WTC11 (cell line): ENCODE measurements at regions not wholly inside any gene's neighbourhood (a gene's known extent, or its start where the extent isn't known, plus 50 kb on each side); places are given as distances from the start of the nearest gene placed in this dataset.

Experiments
- ATAC-seq: fragments of 200-7000 bp; cut with Tn5 transposase; 2 replicates; pipeline ENCODE4 v1.10.0; 2021; ENCODE audit warnings: mild to moderate bottlenecking, moderate library complexity
- CTCF ChIA-PET: fragments of 300-600 bp; sonication (Branson Sonifier 250); formaldehyde crosslinking; loops from one replicate; lab custom pipeline; 2021; ENCODE audit warnings: antibody characterized with exemption; lab: Charles Lee
- POLR2A ChIA-PET: fragments of 350-600 bp; sonication (Branson Sonifier 250); formaldehyde crosslinking; loops from one replicate; lab custom pipeline; 2021; ENCODE audit warnings: antibody characterized with exemption; lab: Charles Lee
- DNase-seq: peaks from one replicate; pipeline ENCODE4 v3.0.0; 2021; ENCODE audit warnings: low spot score
- H3K27ac Mint-ChIP-seq: 2 replicates; pipeline ENCODE4 v1.8.0; 2021; ENCODE audit warnings: mixed read lengths
- H3K27me3 Mint-ChIP-seq: 2 replicates; pipeline ENCODE4 v1.8.0; 2021; ENCODE audit warnings: low read depth, mild to moderate bottlenecking, moderate library complexity, mixed read lengths
- H3K36me3 Mint-ChIP-seq: 2 replicates; pipeline ENCODE4 v1.8.0; 2021; ENCODE audit warnings: mixed read lengths
- H3K4me1 Mint-ChIP-seq: 2 replicates; pipeline ENCODE4 v1.8.0; 2022; ENCODE audit warnings: mixed read lengths
- H3K4me3 Mint-ChIP-seq: 2 replicates; pipeline ENCODE4 v1.8.0; 2021; ENCODE audit warnings: mild to moderate bottlenecking, moderate library complexity, mixed read lengths
- H3K9me3 Mint-ChIP-seq: 2 replicates; pipeline ENCODE4 v1.8.0; 2021; ENCODE audit warnings: mixed read lengths
- ATF1 ChIP-seq: sonication (generic); formaldehyde crosslinking; IDR thresholded peaks from 2 replicates; pipeline ENCODE4 v1.8.1; 2023; ENCODE audit warnings: mild to moderate bottlenecking, moderate library complexity, missing genetic modification reagents
- ATF2 ChIP-seq: sonication (generic); formaldehyde crosslinking; IDR thresholded peaks from 2 replicates; pipeline ENCODE4 v1.8.1; 2022; ENCODE audit warnings: low read depth, missing genetic modification reagents, borderline replicate concordance
- CBFB ChIP-seq: sonication (generic); formaldehyde crosslinking; IDR thresholded peaks from 2 replicates; pipeline ENCODE4 v1.8.1; 2022; ENCODE audit warnings: mild to moderate bottlenecking, low read depth, missing genetic modification reagents
- CDX4 ChIP-seq: fragments of 250-450 bp; sonication (Bioruptor Pico); IDR thresholded peaks from 2 replicates; pipeline ENCODE4 v1.9.0; 2021; ENCODE audit warnings: moderate library complexity, mild to moderate bottlenecking, inconsistent platforms, borderline replicate concordance
- E2F1 ChIP-seq: sonication (generic); formaldehyde crosslinking; IDR thresholded peaks from 2 replicates; pipeline ENCODE4 v1.8.0; 2022; ENCODE audit warnings: mild to moderate bottlenecking, missing genetic modification reagents
- FOXK1 ChIP-seq: sonication (generic); formaldehyde crosslinking; IDR thresholded peaks from 2 replicates; pipeline ENCODE4 v1.8.0; 2022; ENCODE audit warnings: mild to moderate bottlenecking, moderate library complexity, missing genetic modification reagents
- GTF2I ChIP-seq: fragments of 250-450 bp; sonication (Bioruptor Pico); conservative IDR thresholded peaks from 2 replicates; pipeline ENCODE4 v1.4.0; 2021; ENCODE audit warnings: mild to moderate bottlenecking
- IRF2 ChIP-seq: sonication (generic); formaldehyde crosslinking; IDR thresholded peaks from 2 replicates; pipeline ENCODE4 v1.8.0; 2022; ENCODE audit warnings: low read depth, missing genetic modification reagents, borderline replicate concordance
- JUN ChIP-seq: sonication (generic); formaldehyde crosslinking; IDR thresholded peaks from 2 replicates; pipeline ENCODE4 v1.8.0; 2023; ENCODE audit warnings: mild to moderate bottlenecking, missing genetic modification reagents
- MYBL2 ChIP-seq: sonication (generic); formaldehyde crosslinking; IDR thresholded peaks from 2 replicates; pipeline ENCODE4 v1.8.1; 2023; ENCODE audit warnings: mild to moderate bottlenecking, moderate library complexity, missing genetic modification reagents
- NR2C2 ChIP-seq: sonication (generic); formaldehyde crosslinking; IDR thresholded peaks from 2 replicates; pipeline ENCODE4 v1.8.0; 2022; ENCODE audit warnings: mild to moderate bottlenecking, missing genetic modification reagents
- NR3C1 ChIP-seq: sonication (generic); formaldehyde crosslinking; conservative IDR thresholded peaks from 2 replicates; pipeline ENCODE4 v1.8.1; 2023; ENCODE audit warnings: low read depth, mild to moderate bottlenecking, missing genetic modification reagents
- RELA ChIP-seq: sonication (generic); formaldehyde crosslinking; IDR thresholded peaks from 2 replicates; pipeline ENCODE4 v1.8.1; 2022; ENCODE audit warnings: missing genetic modification reagents, mild to moderate bottlenecking, borderline replicate concordance
- RORB ChIP-seq: fragments of 250-450 bp; sonication (Bioruptor Pico); IDR thresholded peaks from 2 replicates; pipeline ENCODE4 v1.9.0; 2021; ENCODE audit warnings: mild to moderate bottlenecking
- TEAD1 ChIP-seq: sonication (generic); formaldehyde crosslinking; IDR thresholded peaks from 2 replicates; pipeline ENCODE4 v1.8.0; 2022; ENCODE audit warnings: mild to moderate bottlenecking, missing genetic modification reagents
- ZNF219 ChIP-seq: sonication (generic); formaldehyde crosslinking; IDR thresholded peaks from 2 replicates; pipeline ENCODE4 v1.8.0; 2023; ENCODE audit warnings: missing genetic modification reagents, mild to moderate bottlenecking, borderline replicate concordance
- ZNF232 ChIP-seq: sonication (generic); formaldehyde crosslinking; IDR thresholded peaks from 2 replicates; pipeline ENCODE4 v1.8.0; 2022; ENCODE audit warnings: mild to moderate bottlenecking, missing genetic modification reagents
- ZNF263 ChIP-seq: sonication (generic); formaldehyde crosslinking; IDR thresholded peaks from 2 replicates; pipeline ENCODE4 v1.8.1; 2022; ENCODE audit warnings: low read depth, mild to moderate bottlenecking, moderate library complexity, missing genetic modification reagents
- ZNF317 ChIP-seq: sonication (generic); formaldehyde crosslinking; IDR thresholded peaks from 2 replicates; pipeline ENCODE4 v1.8.1; 2023; ENCODE audit warnings: low read depth, mild to moderate bottlenecking, moderate library complexity, missing genetic modification reagents, borderline replicate concordance
- TF ChIP-seq, protein P1 (sequence below): sonication (generic); formaldehyde crosslinking; IDR thresholded peaks from 2 replicates; pipeline ENCODE4 v1.8.0; 2022; ENCODE audit warnings: mild to moderate bottlenecking, missing genetic modification reagents
- TF ChIP-seq, protein P2 (sequence below): fragments of 250-450 bp; sonication (Bioruptor Pico); IDR thresholded peaks from 2 replicates; pipeline ENCODE4 v1.9.0; 2021; ENCODE audit warnings: mild to moderate bottlenecking, borderline replicate concordance
- TF ChIP-seq, protein P3 (sequence below): fragments of 250-450 bp; sonication (Bioruptor Pico); IDR thresholded peaks from 2 replicates; pipeline ENCODE4 v1.9.0; 2021; ENCODE audit warnings: mild to moderate bottlenecking
- TF ChIP-seq, protein P4 (sequence below): sonication (generic); formaldehyde crosslinking; conservative IDR thresholded peaks from 2 replicates; pipeline ENCODE4 v1.8.1; 2022; ENCODE audit warnings: mild to moderate bottlenecking, missing genetic modification reagents

DNA sequence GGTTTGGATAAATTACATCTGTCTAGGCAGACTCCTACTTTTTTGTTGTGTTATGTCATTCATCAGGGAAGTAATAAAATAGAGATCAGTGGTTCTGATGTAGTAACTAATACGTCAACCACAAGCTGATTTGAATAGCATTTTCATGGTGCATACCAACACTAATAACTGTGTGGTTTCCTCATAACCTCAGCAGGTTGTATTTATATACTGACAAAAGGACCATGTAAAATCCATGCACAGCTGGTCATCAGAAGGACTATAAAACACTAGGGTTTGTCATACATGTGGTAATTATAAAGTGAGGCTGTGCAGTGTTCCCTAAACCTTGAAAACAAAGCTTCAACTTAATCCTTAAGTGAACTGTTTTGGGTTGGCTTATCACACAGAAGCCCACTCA is 216.8 kb upstream of the RBMS3 start:
- Mint-ChIP-seq H3K9me3 (peaks cover 18% of the 10 kb centered on the region), H3K27ac (no peak overlapping the region), H3K4me1 (peaks cover 4% of the 10 kb centered on the region), H3K27me3 (no peaks in the 10 kb centered on the region), H3K36me3 (no peaks in the 10 kb centered on the region), H3K4me3 (no peak overlapping the region)
- no peak for ATAC-seq
- DNase-seq, result no peak
- POLR2A ChIA-PET, result no interaction called here
- no peak for TF ChIP-seq JUN (CRISPR knock-in tag)
- no peak for TF ChIP-seq ZNF219 (CRISPR knock-in tag)
- no peak for TF ChIP-seq ZNF263 (CRISPR knock-in tag)
- TF ChIP-seq, protein P1, sequence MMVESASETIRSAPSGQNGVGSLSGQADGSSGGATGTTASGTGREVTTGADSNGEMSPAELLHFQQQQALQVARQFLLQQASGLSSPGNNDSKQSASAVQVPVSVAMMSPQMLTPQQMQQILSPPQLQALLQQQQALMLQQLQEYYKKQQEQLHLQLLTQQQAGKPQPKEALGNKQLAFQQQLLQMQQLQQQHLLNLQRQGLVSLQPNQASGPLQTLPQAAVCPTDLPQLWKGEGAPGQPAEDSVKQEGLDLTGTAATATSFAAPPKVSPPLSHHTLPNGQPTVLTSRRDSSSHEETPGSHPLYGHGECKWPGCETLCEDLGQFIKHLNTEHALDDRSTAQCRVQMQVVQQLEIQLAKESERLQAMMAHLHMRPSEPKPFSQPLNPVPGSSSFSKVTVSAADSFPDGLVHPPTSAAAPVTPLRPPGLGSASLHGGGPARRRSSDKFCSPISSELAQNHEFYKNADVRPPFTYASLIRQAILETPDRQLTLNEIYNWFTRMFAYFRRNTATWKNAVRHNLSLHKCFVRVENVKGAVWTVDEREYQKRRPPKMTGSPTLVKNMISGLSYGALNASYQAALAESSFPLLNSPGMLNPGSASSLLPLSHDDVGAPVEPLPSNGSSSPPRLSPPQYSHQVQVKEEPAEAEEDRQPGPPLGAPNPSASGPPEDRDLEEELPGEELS (CRISPR knock-in tag), result no peak
- no peak for TF ChIP-seq RELA
- TF ChIP-seq ZNF232 (CRISPR knock-in tag), result no peak
- TF ChIP-seq FOXK1 (CRISPR knock-in tag), result no peak
- TF ChIP-seq NR3C1, result no peak
- TF ChIP-seq CBFB (CRISPR knock-in tag), result no peak
- no peak for TF ChIP-seq ATF1 (CRISPR knock-in tag)
- no peak for TF ChIP-seq RORB (CRISPR knock-in tag)
- TF ChIP-seq TEAD1, result no peak
- TF ChIP-seq, protein P2, sequence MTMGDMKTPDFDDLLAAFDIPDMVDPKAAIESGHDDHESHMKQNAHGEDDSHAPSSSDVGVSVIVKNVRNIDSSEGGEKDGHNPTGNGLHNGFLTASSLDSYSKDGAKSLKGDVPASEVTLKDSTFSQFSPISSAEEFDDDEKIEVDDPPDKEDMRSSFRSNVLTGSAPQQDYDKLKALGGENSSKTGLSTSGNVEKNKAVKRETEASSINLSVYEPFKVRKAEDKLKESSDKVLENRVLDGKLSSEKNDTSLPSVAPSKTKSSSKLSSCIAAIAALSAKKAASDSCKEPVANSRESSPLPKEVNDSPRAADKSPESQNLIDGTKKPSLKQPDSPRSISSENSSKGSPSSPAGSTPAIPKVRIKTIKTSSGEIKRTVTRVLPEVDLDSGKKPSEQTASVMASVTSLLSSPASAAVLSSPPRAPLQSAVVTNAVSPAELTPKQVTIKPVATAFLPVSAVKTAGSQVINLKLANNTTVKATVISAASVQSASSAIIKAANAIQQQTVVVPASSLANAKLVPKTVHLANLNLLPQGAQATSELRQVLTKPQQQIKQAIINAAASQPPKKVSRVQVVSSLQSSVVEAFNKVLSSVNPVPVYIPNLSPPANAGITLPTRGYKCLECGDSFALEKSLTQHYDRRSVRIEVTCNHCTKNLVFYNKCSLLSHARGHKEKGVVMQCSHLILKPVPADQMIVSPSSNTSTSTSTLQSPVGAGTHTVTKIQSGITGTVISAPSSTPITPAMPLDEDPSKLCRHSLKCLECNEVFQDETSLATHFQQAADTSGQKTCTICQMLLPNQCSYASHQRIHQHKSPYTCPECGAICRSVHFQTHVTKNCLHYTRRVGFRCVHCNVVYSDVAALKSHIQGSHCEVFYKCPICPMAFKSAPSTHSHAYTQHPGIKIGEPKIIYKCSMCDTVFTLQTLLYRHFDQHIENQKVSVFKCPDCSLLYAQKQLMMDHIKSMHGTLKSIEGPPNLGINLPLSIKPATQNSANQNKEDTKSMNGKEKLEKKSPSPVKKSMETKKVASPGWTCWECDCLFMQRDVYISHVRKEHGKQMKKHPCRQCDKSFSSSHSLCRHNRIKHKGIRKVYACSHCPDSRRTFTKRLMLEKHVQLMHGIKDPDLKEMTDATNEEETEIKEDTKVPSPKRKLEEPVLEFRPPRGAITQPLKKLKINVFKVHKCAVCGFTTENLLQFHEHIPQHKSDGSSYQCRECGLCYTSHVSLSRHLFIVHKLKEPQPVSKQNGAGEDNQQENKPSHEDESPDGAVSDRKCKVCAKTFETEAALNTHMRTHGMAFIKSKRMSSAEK, result no peak
- CTCF ChIA-PET, result no interaction called here

DNA sequence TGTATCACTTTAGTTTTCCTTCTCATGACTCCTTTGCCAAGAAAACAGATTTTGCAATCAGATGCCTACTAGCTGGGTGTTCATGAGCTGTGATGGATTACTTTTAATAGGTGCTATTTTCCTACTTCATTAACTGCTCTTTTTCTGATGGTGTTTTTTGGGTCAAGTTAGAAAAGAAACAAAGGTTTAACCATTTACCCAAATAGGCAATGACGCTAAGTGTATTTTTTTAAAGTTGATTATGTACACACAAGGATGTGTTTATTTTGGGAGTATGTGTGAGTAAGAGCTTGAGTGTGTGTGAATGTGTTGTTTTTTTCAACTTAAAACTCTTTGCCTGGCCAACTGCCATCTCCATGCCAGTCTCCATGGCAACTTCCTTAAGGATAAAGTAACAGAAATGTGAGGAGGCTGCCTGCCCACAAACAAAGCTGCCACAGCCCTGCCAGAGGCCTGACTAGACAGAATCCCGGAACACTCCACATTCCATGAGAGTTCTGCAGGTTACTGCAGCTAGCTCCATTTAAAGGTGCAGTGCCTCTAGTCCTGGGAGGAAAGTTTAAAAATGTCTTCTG is 215.6 kb upstream of the RBMS3 start:
- peaks cover 9% of the 10 kb centered on the region for H3K9me3 Mint-ChIP-seq
- ChIA-PET POLR2A (no interaction called here), CTCF (interaction anchor here (0.6 kb wide), 1 partner anchor 149 kb away, joined by 3 read pairs; no protein-coding TSS in a partner anchor)
- H3K36me3 Mint-ChIP-seq, result no peaks in the 10 kb centered on the region
- H3K27ac Mint-ChIP-seq, result 0 out of 2 replicates have a peak overlapping the region, but pooled peaks have one; percentile 42
- ATAC-seq (peak; percentile 94), DNase-seq (peak; percentile 45)
- H3K4me3 Mint-ChIP-seq, result no peak overlapping the region
- no peaks in the 10 kb centered on the region for H3K27me3 Mint-ChIP-seq
- H3K4me1 Mint-ChIP-seq, result peaks cover 4% of the 10 kb centered on the region
- TF ChIP-seq E2F1, result no peak
- TF ChIP-seq IRF2 (CRISPR knock-in tag), result no peak
- no peak for TF ChIP-seq ZNF263 (CRISPR knock-in tag)
- TF ChIP-seq ATF2 (CRISPR knock-in tag), result no peak
- TF ChIP-seq TEAD1, result no peak
- no peak for TF ChIP-seq NR2C2 (CRISPR knock-in tag)
- TF ChIP-seq, protein P3, sequence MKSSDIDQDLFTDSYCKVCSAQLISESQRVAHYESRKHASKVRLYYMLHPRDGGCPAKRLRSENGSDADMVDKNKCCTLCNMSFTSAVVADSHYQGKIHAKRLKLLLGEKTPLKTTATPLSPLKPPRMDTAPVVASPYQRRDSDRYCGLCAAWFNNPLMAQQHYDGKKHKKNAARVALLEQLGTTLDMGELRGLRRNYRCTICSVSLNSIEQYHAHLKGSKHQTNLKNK (CRISPR knock-in tag), result no peak
- TF ChIP-seq MYBL2 (CRISPR knock-in tag), result no peak
- TF ChIP-seq ZNF317 (CRISPR knock-in tag), result no peak
- TF ChIP-seq NR3C1, result no peak
- TF ChIP-seq, protein P4, sequence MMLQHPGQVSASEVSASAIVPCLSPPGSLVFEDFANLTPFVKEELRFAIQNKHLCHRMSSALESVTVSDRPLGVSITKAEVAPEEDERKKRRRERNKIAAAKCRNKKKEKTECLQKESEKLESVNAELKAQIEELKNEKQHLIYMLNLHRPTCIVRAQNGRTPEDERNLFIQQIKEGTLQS (CRISPR knock-in tag), result no peak
- no peak for TF ChIP-seq FOXK1 (CRISPR knock-in tag)
- no peak for TF ChIP-seq GTF2I
- no peak for TF ChIP-seq CDX4 (CRISPR knock-in tag)
